NCI-H82 treated with DMSO at 0.1 percent for 48 hours (cell line): ENCODE measurements at regions not wholly inside any gene's neighbourhood (a gene's known extent, or its start where the extent isn't known, plus 50 kb on each side); places are given as distances from the start of the nearest gene placed in this dataset.

Experiments used
- DNase-seq: peaks from one replicate; lab custom pipeline; 2025; ENCODE audit not compliant: unreplicated experiment; lab: John Stamatoyannopoulos, UW

DNA sequence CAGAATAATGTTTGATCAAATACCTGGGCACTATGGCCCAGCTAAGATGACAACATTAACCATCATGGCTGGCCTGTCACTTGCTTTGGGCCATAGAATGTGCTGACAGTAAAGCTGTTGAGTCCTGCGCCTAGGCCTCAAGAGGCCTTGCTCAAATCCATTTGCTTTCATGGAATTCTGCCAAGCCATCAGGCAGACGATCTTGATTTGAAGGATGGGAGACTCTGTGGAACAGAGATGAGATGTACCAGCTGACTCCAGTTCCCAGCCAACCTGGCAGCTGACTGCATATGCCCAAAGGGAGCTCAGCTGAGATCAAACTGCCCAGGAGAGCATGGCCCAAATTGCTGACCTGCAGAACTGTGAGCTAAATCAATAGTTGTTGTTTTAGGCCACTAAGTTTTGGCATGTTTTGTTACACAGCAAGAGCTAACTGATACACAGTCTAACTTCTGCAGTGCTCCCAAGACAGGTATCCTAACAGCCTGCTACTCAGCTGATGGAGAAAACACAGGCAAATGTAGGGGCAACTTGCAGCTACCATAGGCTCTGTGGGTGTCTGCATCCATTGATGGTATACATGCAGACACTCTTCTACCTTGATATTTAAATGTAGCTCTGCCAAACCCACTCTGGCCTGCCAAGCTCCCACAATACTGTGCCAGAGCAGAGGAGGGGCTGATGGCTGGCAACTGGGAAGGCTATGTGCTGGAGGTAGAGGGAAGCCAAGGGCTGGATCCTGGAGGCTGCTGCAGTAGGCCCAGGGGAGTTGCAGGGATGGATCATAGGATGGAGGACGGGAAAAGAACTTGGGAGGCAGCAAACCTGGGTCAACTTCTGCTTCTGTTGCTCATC, 55.2 kb upstream of the RNF24 start:
- DNase-seq = no peak

DNA sequence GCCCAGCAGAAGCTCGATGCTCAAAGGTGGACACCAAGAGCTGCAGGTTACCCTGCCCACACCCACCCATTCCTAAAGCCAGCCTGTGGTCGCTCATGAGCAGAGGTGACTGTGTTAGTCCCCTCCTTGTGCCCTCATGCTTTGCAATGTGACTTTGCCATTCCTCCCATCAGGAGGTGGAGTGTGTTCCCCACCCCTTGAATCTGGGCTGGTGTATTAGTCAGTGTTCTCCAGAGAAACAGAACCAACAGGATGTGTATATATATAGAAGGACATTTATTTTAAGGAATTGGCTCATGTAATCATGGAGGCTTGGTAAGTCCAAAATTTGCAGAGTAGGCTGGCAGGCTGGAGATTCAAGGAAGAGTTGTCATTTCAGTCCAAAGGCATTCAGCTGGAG, 54.4 kb upstream of the RNF24 start:
- no peak for DNase-seq

DNA sequence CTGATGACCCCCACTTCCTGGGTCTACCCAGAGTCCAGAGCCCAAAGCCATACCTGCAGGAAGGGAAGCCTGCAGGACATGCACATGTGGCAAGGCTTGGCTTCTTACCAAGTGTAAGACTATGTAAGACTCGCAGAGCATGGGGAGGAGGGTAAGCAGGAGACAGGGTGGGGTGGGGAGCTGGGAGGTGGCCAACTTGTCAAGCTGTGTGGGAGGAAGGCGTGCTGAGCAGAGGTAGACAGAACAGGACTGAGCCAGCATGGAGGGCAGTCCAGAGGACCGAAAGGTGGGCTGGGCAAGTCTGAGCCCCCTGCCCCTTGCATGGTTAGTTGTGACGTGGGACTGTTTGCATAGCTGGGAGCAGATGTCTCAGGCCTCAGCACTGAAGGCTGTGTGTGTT, 53.4 kb upstream of the RNF24 start:
- no peak for DNase-seq

DNA sequence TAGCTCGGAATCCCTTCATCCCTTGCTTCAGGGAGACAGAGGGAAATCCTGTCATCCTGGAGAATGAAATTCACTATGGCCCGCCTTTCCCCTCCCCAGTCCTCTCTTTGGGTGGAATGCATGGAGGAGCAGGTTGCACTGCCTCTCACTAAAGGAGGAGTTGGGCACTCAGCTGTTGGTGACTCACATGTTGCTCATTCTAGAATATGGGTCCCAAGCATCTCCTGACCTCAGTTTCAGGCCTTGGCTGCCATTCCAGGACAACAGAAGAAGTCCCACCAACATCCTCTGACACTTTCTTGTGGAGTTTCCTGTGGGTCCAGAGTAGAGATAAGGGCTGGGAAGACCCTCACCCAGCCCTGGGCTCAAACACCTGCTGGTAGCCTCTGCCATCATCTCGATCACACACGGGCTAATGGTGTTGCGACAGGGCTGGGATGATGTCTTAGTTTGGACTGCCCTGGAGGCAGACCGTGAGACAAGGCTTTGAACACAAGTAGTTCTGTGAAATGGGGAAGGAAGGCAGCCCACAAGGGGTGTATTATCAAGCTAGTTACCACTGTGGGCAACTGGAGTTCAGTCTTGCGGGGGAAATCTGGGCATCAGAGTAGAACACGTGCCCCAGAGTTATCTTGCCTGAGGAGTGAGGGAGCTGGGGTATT, 52.4 kb upstream of the RNF24 start:
- no peak for DNase-seq

DNA sequence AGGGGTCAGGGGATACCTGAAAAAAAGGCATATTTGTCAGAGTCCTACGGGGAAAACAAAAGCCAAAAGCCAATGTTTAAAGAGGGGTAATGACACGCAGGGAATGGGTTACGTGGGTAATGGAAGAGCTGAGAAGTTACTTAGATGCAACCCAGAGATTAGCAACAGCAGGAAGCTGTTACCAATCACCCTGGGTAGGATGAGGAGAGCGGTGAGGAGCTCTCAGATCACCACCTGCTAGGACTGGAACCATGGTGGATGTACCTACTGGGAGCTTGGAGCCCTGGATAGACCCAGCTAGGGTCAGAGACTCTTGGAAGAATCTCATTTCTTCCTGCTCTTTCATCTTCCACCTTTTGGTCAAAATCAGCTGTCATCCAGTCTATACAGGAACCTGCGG, 51.2 kb upstream of the RNF24 start:
- DNase-seq = no peak

DNA sequence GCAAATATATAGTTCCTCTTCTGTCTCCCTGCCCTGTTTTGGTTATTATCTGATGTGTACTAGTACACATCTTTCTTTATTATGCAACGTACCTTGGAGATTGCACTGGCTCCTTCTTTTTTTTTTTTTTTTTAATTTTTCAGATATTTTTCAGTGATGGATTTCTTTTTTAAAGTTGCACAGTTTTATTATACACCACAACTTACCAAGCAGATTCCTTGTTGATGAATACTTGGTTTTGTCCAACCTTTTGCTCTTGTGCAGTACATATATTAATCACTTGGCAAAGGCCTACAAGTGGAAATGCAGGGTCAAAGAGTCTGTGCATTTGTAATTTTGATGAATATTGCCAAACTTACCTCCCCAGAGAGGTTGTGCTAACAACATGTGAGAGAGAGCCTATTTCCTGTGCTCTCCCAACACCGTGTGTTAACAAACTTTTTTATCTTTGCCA, 50.1 kb upstream of the RNF24 start:
- DNase-seq = no peak
